Ishikawa (cell line): ENCODE measurements at regions not wholly inside any gene's neighbourhood (a gene's known extent, or its start where the extent isn't known, plus 50 kb on each side); places are given as distances from the start of the nearest gene placed in this dataset.

ENCODE experiments used
- CEBPB ChIP-seq: IDR thresholded peaks from 2 replicates; pipeline ENCODE4 v1.6.1; 2012
- EGR1 ChIP-seq: IDR thresholded peaks from 2 replicates; pipeline ENCODE4 v1.6.1; 2012
- FOXM1 ChIP-seq: IDR thresholded peaks from 2 replicates; pipeline ENCODE4 v1.6.1; 2012; ENCODE audit warnings: low read depth, borderline replicate concordance
- NFIC ChIP-seq: IDR thresholded peaks from 2 replicates; pipeline ENCODE4 v1.6.1; 2012
- RAD21 ChIP-seq: IDR thresholded peaks from 2 replicates; pipeline ENCODE4 v1.6.1; 2012; ENCODE audit warnings: low read depth
- TAF1 ChIP-seq: IDR thresholded peaks from 2 replicates; pipeline ENCODE4 v1.6.1; 2012; ENCODE audit warnings: low read depth, mild to moderate bottlenecking
- TCF12 ChIP-seq: IDR thresholded peaks from 2 replicates; pipeline ENCODE4 v1.6.1; 2012; ENCODE audit warnings: low read depth
- TEAD4 ChIP-seq: IDR thresholded peaks from 2 replicates; pipeline ENCODE4 v1.6.1; 2012
- ZBTB7A ChIP-seq: IDR thresholded peaks from 2 replicates; pipeline ENCODE4 v1.6.1; 2012; ENCODE audit warnings: low read depth
- TF ChIP-seq, protein P1 (sequence below): IDR thresholded peaks from 2 replicates; pipeline ENCODE4 v1.6.1; 2012; ENCODE audit warnings: low read depth, mild to moderate bottlenecking

DNA sequence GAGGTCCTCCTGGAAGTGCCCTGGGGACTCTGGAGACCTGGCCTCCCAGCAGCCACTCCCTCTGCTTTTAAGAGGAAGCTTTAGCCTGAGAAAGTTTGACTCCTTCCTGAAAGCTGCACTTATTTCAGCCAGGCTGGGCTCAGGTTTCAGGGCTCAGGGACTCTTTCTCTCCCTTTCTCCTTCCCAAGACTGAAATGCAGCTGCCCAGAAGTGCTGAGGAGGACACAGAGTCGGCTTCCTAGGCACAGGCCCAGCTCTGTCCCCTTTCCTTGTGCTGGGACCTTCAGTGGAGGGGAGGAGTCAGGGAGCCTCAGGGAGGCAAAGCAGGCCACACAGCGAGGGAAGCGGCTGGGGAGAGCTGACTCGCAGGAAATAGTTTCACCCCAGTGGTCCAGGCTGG is 137.3 kb downstream of the NAV1 start:
- TF ChIP-seq, protein P1, sequence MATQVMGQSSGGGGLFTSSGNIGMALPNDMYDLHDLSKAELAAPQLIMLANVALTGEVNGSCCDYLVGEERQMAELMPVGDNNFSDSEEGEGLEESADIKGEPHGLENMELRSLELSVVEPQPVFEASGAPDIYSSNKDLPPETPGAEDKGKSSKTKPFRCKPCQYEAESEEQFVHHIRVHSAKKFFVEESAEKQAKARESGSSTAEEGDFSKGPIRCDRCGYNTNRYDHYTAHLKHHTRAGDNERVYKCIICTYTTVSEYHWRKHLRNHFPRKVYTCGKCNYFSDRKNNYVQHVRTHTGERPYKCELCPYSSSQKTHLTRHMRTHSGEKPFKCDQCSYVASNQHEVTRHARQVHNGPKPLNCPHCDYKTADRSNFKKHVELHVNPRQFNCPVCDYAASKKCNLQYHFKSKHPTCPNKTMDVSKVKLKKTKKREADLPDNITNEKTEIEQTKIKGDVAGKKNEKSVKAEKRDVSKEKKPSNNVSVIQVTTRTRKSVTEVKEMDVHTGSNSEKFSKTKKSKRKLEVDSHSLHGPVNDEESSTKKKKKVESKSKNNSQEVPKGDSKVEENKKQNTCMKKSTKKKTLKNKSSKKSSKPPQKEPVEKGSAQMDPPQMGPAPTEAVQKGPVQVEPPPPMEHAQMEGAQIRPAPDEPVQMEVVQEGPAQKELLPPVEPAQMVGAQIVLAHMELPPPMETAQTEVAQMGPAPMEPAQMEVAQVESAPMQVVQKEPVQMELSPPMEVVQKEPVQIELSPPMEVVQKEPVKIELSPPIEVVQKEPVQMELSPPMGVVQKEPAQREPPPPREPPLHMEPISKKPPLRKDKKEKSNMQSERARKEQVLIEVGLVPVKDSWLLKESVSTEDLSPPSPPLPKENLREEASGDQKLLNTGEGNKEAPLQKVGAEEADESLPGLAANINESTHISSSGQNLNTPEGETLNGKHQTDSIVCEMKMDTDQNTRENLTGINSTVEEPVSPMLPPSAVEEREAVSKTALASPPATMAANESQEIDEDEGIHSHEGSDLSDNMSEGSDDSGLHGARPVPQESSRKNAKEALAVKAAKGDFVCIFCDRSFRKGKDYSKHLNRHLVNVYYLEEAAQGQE, result no peak
- TF ChIP-seq CEBPB (no peak), TAF1 (no peak), FOXM1 (no peak), ZBTB7A (no peak), TEAD4 (no peak), TCF12 (no peak), EGR1 (no peak), NFIC (no peak), RAD21 (no peak)
